ENCODE measurements at regions not wholly inside any gene's neighbourhood (a gene's known extent, or its start where the extent isn't known, plus 50 kb on each side); places are given as distances from the start of the nearest gene placed in this dataset.

GRCh38 chr5:91607675-91608074, 224.6 kb upstream of the ARRDC3 start:
- Histone ChIP-seq H3K4me3 (ENCODE audit: low read length in 2 of 2) (no peak overlapping the region), H2BK12ac (ENCODE audit: low read length) (no peak overlapping the region), H3K36me3 (replicated peaks in 1 of 2; ENCODE audit: control insufficient read depth in 2 of 2, insufficient read depth in 2 of 2, low read length in 2 of 2) (no peaks in the 10 kb centered on the region), H3K9me3 (replicated peaks in 1 of 2; ENCODE audit: control insufficient read depth in 2 of 2, insufficient read depth in 1 of 2, low read depth in 1 of 2, low read length in 2 of 2) (no peaks in the 10 kb centered on the region), H3K79me1 (ENCODE audit: low read depth, low read length) (no peaks in the 10 kb centered on the region), H3K4me1 (ENCODE audit: control insufficient read depth in 2 of 2, insufficient read depth in 1 of 2, low read depth in 1 of 2, low read length in 2 of 2) (peaks cover 0 to 13% of the 10 kb centered on the region in 2 donors), H3K9ac (ENCODE audit: low read depth, low read length, poor library complexity) (no peak overlapping the region), H3K14ac (ENCODE audit: low read length) (no peak overlapping the region), H4K8ac (ENCODE audit: low read depth, low read length) (no peak overlapping the region), H2BK120ac (ENCODE audit: low read depth, low read length) (no peak overlapping the region), H2BK15ac (ENCODE audit: low read length) (no peak overlapping the region), H2BK5ac (ENCODE audit: low read length) (no peak overlapping the region), H3K4ac (ENCODE audit: low read length) (no peak overlapping the region), H3K27me3 (ENCODE audit: control insufficient read depth in 3 of 3, insufficient read depth in 3 of 3, low read depth in 1 of 3, low read length in 3 of 3) (no peaks in the 10 kb centered on the region), H3K4me2 (ENCODE audit: insufficient read depth, low read length, poor library complexity, severe bottlenecking) (no peak overlapping the region), H3K23ac (ENCODE audit: low read depth, low read length, poor library complexity) (no peak overlapping the region), H3K18ac (ENCODE audit: low read length) (no peak overlapping the region), H2AK5ac (ENCODE audit: low read depth, low read length) (no peak overlapping the region), H2AFZ (ENCODE audit: low read length) (no peak overlapping the region), H4K91ac (ENCODE audit: low read depth, low read length, poor library complexity) (no peak overlapping the region), H3K27ac (replicated peaks; ENCODE audit: low read length) (no peak overlapping the region)
- no peak for DNase-seq (ENCODE audit: low spot score)

- H3K27me3 ChIP-seq (ENCODE audit: control insufficient read depth in 3 of 3, insufficient read depth in 3 of 3, low read depth in 1 of 3, low read length in 3 of 3), result no peaks in the 10 kb centered on the region
- H2BK120ac ChIP-seq (ENCODE audit: low read depth, low read length), result no peak overlapping the region
- no peak overlapping the region for H3K9ac ChIP-seq (ENCODE audit: low read depth, low read length, poor library complexity)
- H3K4me1 ChIP-seq (ENCODE audit: control insufficient read depth in 2 of 2, insufficient read depth in 1 of 2, low read depth in 1 of 2, low read length in 2 of 2), result peaks cover 0 to 2% of the 10 kb centered on the region in 2 donors
- H2AFZ ChIP-seq (ENCODE audit: low read length), result peak overlapping the region; percentile 70
- no peak overlapping the region for H3K4me3 ChIP-seq (ENCODE audit: low read length in 2 of 2)
- H2BK15ac ChIP-seq (ENCODE audit: low read length), result no peak overlapping the region
- no peak overlapping the region for H3K4me2 ChIP-seq (ENCODE audit: insufficient read depth, low read length, poor library complexity, severe bottlenecking)
- no peaks in the 10 kb centered on the region for H3K79me1 ChIP-seq (ENCODE audit: low read depth, low read length)
- DNase-seq (ENCODE audit: low spot score), result no peak
- no peak overlapping the region for H2BK12ac ChIP-seq (ENCODE audit: low read length)
- H4K91ac ChIP-seq (ENCODE audit: low read depth, low read length, poor library complexity), result no peak overlapping the region
- no CpG with 5 or more reads among the region's 5 CpGs for WGBS, 2 donors (ENCODE audit: extremely low coverage in 2 of 2, insufficient read length in 2 of 2, insufficient replicate concordance in 1 of 2)
- H3K23ac ChIP-seq (ENCODE audit: low read depth, low read length, poor library complexity), result no peak overlapping the region
- no peak overlapping the region for H3K18ac ChIP-seq (ENCODE audit: low read length)
- H3K27ac ChIP-seq (replicated peaks; ENCODE audit: low read length), result no peak overlapping the region
- no peak overlapping the region for H2BK5ac ChIP-seq (ENCODE audit: low read length)
- peaks cover 0 to 4% of the 10 kb centered on the region in 2 donors for H3K9me3 ChIP-seq (replicated peaks in 1 of 2; ENCODE audit: control insufficient read depth in 2 of 2, insufficient read depth in 1 of 2, low read depth in 1 of 2, low read length in 2 of 2)
- no peaks in the 10 kb centered on the region for H3K36me3 ChIP-seq (replicated peaks in 1 of 2; ENCODE audit: control insufficient read depth in 2 of 2, insufficient read depth in 2 of 2, low read length in 2 of 2)
- H3K4ac ChIP-seq (ENCODE audit: low read length), result no peak overlapping the region
- no peak overlapping the region for H4K8ac ChIP-seq (ENCODE audit: low read depth, low read length)
- no peak overlapping the region for H3K14ac ChIP-seq (ENCODE audit: low read length)
- no peak overlapping the region for H2AK5ac ChIP-seq (ENCODE audit: low read depth, low read length)
Observed at GRCh38 chr5:91599863-91600262, 216.7 kb upstream of the ARRDC3 start.

- no peaks in the 10 kb centered on the region for H3K79me1 ChIP-seq (ENCODE audit: low read depth, low read length)
- H2AFZ ChIP-seq (ENCODE audit: low read length), result no peak overlapping the region
- no peaks in the 10 kb centered on the region for H3K27me3 ChIP-seq (ENCODE audit: control insufficient read depth in 3 of 3, insufficient read depth in 3 of 3, low read depth in 1 of 3, low read length in 3 of 3)
- H3K4me1 ChIP-seq (ENCODE audit: control insufficient read depth in 2 of 2, insufficient read depth in 1 of 2, low read depth in 1 of 2, low read length in 2 of 2), result peaks cover 0 to 2% of the 10 kb centered on the region in 2 donors
- no peak overlapping the region for H3K4ac ChIP-seq (ENCODE audit: low read length)
- H3K23ac ChIP-seq (ENCODE audit: low read depth, low read length, poor library complexity), result no peak overlapping the region
- no peak overlapping the region for H2BK5ac ChIP-seq (ENCODE audit: low read length)
- no peak overlapping the region for H4K91ac ChIP-seq (ENCODE audit: low read depth, low read length, poor library complexity)
- WGBS, 2 donors (ENCODE audit: extremely low coverage in 2 of 2, insufficient read length in 2 of 2, insufficient replicate concordance in 1 of 2), result no CpG with 5 or more reads among the region's 2 CpGs
- no peak overlapping the region for H4K8ac ChIP-seq (ENCODE audit: low read depth, low read length)
- peaks cover 2 to 14% of the 10 kb centered on the region in 2 donors for H3K9me3 ChIP-seq (replicated peaks in 1 of 2; ENCODE audit: control insufficient read depth in 2 of 2, insufficient read depth in 1 of 2, low read depth in 1 of 2, low read length in 2 of 2)
- H2BK15ac ChIP-seq (ENCODE audit: low read length), result no peak overlapping the region
- H3K14ac ChIP-seq (ENCODE audit: low read length), result no peak overlapping the region
- H2AK5ac ChIP-seq (ENCODE audit: low read depth, low read length), result no peak overlapping the region
- H3K9ac ChIP-seq (ENCODE audit: low read depth, low read length, poor library complexity), result no peak overlapping the region
- no peaks in the 10 kb centered on the region for H3K36me3 ChIP-seq (replicated peaks in 1 of 2; ENCODE audit: control insufficient read depth in 2 of 2, insufficient read depth in 2 of 2, low read length in 2 of 2)
- H3K4me2 ChIP-seq (ENCODE audit: insufficient read depth, low read length, poor library complexity, severe bottlenecking), result no peak overlapping the region
- no peak overlapping the region for H3K4me3 ChIP-seq (ENCODE audit: low read length in 2 of 2)
- DNase-seq (ENCODE audit: low spot score), result no peak
- H3K27ac ChIP-seq (replicated peaks; ENCODE audit: low read length), result no peak overlapping the region
- H3K18ac ChIP-seq (ENCODE audit: low read length), result no peak overlapping the region
- H2BK120ac ChIP-seq (ENCODE audit: low read depth, low read length), result no peak overlapping the region
- no peak overlapping the region for H2BK12ac ChIP-seq (ENCODE audit: low read length)
Observed at GRCh38 chr5:91598216-91598615, 215.1 kb upstream of the ARRDC3 start.

GRCh38 chr5:91595424-91595823, 212.3 kb upstream of the ARRDC3 start:
- peaks cover 5 to 31% of the 10 kb centered on the region in 2 donors for H3K9me3 ChIP-seq (replicated peaks in 1 of 2; ENCODE audit: control insufficient read depth in 2 of 2, insufficient read depth in 1 of 2, low read depth in 1 of 2, low read length in 2 of 2)

More at GRCh38 chr5:91595424-91595823, 212.3 kb upstream of the ARRDC3 start:
- DNase-seq (ENCODE audit: low spot score), result no peak
- Histone ChIP-seq H3K4me1 (ENCODE audit: control insufficient read depth in 2 of 2, insufficient read depth in 1 of 2, low read depth in 1 of 2, low read length in 2 of 2) (peaks cover 0 to 2% of the 10 kb centered on the region in 2 donors), H2AFZ (ENCODE audit: low read length) (no peak overlapping the region), H2BK15ac (ENCODE audit: low read length) (no peak overlapping the region), H4K8ac (ENCODE audit: low read depth, low read length) (no peak overlapping the region), H3K4me2 (ENCODE audit: insufficient read depth, low read length, poor library complexity, severe bottlenecking) (no peak overlapping the region), H3K27ac (replicated peaks; ENCODE audit: low read length) (no peak overlapping the region), H2BK5ac (ENCODE audit: low read length) (no peak overlapping the region), H3K27me3 (ENCODE audit: control insufficient read depth in 3 of 3, insufficient read depth in 3 of 3, low read depth in 1 of 3, low read length in 3 of 3) (no peaks in the 10 kb centered on the region), H2BK120ac (ENCODE audit: low read depth, low read length) (no peak overlapping the region), H3K14ac (ENCODE audit: low read length) (no peak overlapping the region), H3K36me3 (replicated peaks in 1 of 2; ENCODE audit: control insufficient read depth in 2 of 2, insufficient read depth in 2 of 2, low read length in 2 of 2) (no peaks in the 10 kb centered on the region), H2AK5ac (ENCODE audit: low read depth, low read length) (no peak overlapping the region), H3K18ac (ENCODE audit: low read length) (no peak overlapping the region), H4K91ac (ENCODE audit: low read depth, low read length, poor library complexity) (no peak overlapping the region), H3K4ac (ENCODE audit: low read length) (no peak overlapping the region), H3K9ac (ENCODE audit: low read depth, low read length, poor library complexity) (no peak overlapping the region), H3K23ac (ENCODE audit: low read depth, low read length, poor library complexity) (no peak overlapping the region), H2BK12ac (ENCODE audit: low read length) (no peak overlapping the region), H3K79me1 (ENCODE audit: low read depth, low read length) (no peaks in the 10 kb centered on the region), H3K4me3 (ENCODE audit: low read length in 2 of 2) (no peak overlapping the region)
- WGBS, 2 donors (ENCODE audit: extremely low coverage in 2 of 2, insufficient read length in 2 of 2, insufficient replicate concordance in 1 of 2), result no CpG with 5 or more reads among the region's 3 CpGs

All from neuronal stem cell (in vitro differentiated cells).